Dermis blood vessel endothelial cell (primary cell): ENCODE measurements at regions not wholly inside any gene's neighbourhood (a gene's known extent, or its start where the extent isn't known, plus 50 kb on each side); places are given as distances from the start of the nearest gene placed in this dataset.

Source experiments
- DNase-seq: peaks from one replicate; pipeline ENCODE4 v3.0.0; 2010

DNA sequence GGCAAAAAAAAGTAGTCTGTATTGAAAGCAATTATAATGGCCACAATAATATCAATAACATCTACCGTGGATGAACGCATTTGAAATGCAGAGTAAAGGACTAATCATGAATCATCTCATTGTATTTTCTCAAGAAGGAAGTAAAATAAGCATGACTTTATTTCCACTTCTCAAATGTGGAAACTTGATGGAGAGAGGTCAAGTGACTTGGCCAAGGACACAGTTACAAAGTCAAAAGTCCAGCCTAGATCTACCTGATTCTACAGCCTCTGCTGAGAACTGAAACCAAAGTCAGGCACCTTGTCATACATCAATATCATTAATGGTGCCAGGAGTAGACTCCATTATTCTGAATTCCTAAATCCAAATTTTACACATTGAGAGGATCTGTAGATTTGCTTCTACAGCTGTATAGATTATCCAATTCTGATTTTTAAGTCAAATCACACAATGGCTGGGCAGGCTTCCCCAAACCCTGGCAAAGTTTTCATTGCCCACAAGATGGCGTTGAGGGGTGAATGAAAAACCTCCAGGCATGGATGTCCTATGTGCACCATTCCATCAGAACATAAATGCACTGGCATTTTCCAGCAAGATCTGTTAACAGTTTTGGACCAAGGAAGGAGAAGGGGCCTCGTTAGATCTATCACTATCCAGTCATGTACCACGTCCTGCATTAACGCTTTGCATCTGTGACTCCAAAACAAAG, 423.1 kb downstream of the MAFB start:
- peak; percentile 48 for DNase-seq

DNA sequence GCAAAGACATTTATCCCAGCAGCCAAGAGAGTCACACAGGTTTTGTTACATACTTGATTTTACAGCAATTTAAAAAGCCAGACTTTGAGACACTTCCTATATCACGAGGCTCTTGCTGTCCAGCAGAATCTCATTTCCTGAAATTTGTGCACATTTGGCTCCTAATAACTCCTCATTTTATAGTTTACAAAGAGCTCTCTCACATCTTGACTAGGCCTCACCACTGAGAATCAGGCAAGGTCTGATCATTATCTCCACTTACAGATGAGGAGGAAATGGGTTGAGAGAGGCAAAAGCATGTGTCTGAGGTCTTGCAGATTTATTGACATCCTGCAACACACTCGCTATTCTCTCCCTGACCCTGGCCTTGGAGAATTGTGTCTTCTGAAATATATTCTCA, 426.8 kb downstream of the MAFB start:
- peak; percentile 58 for DNase-seq

DNA sequence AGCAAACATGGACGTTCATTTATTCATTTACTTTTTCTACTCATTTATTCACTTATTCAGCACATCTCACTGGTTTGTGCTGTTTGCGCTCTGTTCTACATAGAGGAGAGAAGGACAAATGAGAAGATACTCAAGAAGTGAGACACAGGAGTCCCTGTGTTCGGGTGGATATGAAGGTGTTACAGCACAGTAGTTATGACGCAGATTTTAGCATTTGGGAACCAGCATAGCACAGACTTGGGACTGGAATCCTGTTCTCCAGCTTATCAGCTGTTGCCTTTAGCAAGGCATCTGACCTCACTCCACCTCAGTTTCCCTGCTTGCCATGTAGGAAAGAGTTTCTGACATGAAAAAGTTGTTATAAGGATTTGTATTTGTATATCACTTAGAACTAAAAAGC, 430.1 kb downstream of the MAFB start:
- DNase-seq = no peak

DNA sequence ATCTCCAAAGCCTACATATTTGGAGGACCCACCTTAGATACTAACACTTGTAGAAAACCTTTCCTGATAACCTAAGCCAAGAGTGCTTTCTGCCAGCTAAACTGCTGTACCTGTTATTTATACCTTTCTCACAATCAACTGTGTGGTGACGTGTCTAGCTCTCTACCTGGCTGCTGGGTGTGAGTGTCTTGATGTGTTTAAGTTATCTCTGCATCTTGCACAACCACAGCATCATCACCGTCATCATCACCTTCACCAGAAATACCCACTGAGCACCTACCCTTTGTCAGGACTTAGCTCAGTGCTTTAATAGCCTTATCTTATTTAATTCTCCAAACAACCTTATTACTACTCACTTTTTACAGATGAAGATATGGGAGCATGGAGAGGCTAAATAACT, 431.3 kb downstream of the MAFB start:
- DNase-seq = no peak

DNA sequence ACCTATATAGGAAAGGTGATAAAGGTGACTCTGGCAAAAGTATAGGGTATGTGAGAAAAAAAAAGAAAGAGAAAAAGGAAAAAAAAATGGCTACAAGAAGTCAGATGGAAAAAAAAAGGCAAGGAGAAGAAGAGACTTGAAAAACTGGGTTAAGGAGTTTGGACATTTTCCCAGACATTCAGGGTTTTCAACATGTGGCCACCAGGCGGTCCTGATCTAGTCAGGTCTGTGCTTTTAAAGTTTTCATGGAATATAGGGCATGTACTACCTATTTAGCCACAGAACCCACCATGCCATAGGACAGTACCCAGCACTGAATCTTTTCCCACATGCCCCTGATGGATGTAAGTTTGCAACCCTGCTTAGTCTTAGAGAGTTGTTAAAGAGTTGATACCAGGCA, 433.7 kb downstream of the MAFB start:
- DNase-seq = no peak

DNA sequence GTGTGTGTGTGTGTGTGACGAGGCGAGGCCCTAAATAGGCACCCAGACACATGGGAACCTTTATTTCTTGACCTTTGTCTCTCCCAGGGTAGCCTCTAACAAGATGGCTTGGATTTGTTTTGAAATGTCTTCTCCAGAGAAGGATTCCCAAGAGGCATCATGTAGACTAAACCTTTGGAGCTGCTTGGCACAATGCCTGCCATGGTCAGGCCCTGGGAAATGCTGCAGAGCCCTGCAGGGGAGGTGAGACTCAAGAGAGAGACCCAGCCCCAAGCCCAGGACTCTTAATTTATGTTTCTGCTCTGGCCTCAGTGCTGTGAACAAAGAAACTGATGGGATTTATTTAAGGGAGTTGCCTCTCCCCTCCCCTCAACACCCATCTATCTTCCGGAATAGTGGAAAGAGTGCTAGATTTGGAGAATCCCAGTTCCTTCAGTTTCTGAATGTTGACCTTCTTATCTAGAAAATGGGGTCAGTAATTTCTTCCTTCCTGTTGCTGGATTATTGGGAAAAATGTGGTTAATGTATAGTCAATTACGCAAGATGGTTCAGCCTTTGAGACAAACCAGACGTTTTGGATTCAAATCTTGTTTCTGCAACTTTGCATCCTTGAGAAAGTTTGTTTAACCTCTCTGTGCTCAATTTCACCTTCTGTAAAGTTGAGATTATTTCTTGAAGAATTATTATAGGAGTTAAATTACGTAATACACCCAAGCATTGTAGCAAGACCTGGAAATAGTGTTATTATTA, 434.8 kb downstream of the MAFB start:
- no peak for DNase-seq

DNA sequence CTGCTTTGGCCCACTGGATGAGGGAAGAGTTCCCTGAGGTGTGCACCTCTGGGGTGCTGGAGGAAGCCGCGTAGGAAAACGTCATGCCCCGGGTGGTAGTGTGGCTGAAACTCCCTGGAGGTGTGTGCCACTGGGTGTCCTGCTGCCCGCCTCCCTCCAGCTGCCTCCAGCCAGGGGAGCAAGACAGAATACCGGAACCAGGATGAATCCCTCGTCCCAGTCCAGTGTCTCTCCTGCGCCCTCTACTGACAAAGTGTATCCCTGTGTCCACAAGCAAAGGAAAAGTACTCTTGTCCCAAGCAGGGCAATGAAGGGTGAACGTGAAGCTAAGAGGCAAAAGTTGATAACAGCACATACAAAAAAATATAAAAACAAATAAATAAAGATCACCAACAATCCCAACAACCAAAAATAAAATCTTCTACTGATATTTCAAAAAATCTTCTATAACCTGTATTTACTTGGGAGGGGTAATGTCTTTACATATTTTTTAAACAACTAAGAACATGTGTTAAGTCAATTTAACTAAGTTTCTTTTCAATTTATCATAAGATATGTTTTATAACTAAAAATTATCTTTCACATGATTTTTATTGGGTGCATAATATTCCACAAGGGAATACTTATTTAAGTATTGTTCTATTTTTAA, 437.6 kb downstream of the MAFB start:
- DNase-seq = peak; percentile 45

DNA sequence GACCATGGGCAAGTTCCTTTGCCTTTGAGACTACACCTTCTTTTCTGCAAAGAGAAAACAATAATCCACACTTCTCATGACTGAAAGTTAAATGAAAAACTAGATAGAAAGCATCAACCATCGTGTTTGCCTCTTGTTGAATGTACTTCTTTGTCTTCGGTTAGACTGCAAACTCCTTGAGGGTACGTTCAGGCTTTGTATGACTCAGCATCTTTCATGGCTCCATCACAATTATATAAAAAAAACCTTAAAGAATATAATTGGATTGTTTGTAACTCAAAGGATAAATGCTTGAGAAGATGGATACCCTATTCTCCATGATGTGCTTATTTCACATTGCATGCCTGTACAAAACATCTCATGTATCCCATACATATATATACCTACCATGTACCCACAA, 439.2 kb downstream of the MAFB start:
- DNase-seq = no peak

DNA sequence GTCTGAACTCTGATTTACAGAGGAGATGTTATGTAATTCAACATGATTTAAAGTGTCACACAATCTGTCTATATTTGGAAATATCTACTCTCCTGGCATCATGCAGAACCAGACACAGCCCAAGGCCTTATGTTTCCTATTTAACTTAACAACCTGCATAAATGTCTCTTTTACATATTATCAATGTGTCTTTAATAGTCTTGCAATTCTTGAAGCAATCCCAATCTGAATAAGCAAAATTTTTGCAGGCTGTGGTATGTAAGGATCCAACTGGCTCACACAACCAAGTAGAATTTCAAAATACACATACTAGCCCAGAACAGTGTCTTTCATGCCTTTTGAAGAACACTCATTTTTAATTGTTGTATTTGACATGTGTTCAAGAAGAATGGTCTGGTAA, 443.2 kb downstream of the MAFB start:
- no peak for DNase-seq

DNA sequence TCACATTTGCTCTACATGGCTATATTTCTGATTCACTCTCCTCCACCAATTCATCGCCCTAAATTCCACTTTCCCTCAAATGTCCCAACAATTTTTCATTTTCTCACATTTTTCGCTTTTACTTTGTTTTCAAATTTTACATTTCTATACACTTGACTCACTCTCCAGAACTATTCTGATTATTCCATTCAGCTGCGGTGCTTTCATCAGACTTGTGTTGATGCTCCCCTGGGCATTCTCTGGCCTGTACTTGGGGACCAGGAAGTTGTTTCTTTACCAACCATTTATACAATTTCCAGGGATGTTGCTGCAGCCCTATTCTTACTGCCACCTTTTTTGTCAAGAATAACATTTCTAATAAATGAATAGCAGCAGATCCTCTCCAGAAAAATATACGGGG, 444.8 kb downstream of the MAFB start:
- no peak for DNase-seq

DNA sequence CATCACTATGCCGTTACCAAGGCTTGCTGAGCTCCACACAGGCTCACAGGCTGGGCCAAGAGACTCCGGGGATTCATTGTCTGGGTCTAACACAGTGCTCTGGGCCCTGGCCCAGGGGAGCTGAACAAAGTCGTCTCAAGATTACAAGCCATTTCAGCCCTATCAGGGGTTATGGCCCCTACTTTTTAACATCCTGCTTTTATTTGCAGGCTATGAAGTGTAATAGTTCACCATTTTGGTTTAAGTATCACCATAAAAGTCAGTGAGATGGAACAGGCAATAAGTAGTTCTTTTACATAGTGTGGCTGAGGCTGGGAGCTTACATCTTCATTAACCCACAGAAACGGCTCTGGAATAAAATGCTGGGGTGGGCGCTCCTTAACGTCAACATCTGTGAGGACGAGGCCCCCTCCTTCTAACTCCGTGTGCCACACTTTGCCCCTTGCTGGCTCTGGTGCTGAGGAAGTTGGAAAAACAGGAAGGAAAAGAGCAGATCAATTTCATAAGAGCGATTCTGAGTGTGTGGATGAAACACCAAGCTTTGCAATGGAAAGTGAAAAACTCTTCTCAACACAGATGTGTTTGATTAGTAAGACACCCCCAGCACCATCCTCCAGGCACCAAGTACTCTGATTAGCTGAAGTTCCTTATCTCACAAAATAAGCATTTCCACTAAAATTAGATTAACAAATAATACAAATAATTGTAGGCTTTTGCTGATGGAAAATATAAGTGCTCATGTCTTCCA, 447.3 kb downstream of the MAFB start:
- DNase-seq = no peak

DNA sequence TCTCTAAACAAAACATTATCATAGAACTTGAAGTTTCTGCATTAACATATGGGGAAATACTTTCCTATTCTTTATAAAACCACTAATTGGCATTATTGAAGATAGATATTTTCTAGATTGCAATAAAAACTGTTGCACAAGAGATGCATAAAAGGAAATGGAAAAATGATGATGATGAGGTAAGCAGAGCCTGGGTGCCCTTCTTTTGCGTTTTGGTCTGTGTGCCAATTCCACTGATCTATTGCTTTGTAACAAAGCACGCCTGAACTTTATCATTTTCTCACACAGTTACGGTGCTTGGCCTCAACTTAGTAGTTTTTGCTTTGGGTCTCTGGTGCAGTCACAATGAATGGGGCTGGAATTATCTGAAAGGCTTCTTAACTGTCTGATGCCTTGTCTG, 450.5 kb downstream of the MAFB start:
- no peak for DNase-seq

DNA sequence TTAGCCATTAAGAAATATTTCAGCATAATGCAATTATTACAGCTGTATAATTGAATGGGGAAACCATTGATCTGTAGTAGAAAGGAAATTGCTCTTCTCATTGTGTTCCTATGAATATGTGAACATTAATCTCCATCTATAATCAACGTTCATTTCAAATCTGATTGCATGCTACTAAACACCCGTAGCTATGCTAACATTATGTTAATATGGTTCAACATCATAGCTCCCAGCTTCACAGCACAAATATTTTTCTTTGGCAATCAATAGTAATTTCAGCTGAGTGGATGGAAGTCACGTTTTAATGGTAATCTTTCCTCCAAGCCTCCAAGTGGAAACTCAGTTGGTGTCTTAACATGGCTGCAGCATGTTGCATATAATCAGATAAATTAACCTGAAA, 454.4 kb downstream of the MAFB start:
- DNase-seq = no peak

DNA sequence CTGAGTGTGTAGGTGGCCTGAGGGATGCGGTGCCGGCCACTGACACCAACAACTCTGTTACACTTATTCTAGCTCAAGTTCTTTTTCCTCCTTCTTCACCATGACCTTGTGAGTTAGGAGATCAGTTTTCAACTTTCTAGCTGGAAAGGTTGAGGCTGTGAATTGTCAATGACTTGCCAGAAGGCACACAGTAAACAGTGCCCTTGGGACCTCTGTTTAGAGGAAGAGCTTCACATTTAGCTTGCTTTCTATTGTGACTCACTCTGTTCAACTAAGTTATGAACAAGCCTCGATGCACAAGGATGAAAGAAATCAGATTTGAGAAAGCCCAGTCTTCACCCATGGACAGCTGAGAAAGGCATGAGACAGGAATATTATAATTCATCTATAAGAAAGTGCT, 455.6 kb downstream of the MAFB start:
- no peak for DNase-seq

DNA sequence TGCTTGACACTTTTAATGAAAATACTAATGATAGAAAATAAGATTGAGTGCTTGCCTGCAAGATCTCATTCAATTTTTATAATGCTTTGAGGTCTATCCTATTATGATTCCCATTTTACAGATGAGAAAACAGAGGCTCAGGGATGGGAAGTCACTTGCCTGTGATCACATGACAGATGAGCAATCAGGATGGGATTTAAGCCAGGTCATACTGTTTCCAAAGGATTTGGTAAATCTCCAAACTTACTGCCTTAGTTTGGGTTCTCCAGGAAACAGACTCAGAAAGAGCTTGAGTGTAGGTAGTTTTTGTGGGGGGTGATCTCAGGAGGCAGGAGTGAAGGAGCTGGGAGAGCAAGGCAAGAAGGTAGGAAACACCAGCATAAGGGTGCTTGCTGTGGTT, 456.3 kb downstream of the MAFB start:
- DNase-seq = no peak

DNA sequence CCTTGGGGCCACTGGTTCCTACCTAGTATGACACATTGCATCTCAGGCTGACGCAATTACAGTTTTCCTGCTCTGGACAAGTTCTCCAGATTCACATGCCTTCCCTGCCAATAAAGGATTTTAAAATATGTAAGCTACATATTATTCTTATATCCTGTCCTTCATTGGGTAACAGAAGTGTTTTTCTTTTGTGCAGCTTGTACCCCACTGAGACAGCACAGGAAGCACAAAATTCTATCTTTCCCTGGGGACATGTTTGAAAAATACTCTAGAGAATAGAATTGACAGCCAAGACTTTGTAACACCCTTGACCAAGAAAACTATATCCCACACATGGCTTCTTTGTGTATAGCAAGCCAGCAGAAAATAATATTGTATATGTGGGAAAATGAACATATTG, 456.8 kb downstream of the MAFB start:
- DNase-seq = no peak

DNA sequence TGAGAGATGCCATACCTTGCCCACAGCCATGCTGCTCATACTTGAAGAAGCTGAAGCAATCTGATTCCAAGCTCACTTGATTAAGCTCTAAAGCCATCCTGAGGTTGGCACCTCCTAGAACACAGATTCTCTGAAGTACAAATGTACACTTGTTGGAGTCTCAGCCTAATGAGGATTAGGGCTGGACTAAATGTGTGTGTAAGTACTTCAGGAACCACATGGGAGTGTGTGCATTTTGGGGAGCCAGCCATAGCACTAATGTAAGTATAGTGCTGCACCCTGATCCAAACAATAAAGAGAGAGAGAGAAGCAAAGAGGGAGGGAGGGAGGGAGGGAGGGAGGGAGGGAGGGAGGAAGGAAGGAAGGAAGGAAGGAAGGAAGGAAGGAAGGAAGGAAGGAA, 458.6 kb downstream of the MAFB start:
- no peak for DNase-seq

DNA sequence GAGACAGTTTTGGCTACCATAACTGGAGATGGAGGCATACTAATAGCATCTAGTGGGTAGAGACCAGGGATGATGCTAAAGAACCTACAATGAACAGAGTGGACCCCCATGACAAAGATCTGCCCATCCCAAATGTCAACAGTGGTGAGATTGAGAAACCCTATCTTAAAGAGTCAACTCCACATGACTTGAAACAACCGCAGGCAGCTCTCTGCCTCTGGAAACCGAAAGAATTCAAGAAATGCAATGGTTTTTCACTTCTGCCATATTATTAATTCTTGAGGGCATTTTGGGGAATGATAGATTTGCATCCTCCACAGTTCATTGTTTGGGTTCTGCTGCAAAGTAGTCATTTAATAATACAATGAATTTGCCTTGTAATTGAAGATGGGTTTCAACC, 463.4 kb downstream of the MAFB start:
- no peak for DNase-seq

DNA sequence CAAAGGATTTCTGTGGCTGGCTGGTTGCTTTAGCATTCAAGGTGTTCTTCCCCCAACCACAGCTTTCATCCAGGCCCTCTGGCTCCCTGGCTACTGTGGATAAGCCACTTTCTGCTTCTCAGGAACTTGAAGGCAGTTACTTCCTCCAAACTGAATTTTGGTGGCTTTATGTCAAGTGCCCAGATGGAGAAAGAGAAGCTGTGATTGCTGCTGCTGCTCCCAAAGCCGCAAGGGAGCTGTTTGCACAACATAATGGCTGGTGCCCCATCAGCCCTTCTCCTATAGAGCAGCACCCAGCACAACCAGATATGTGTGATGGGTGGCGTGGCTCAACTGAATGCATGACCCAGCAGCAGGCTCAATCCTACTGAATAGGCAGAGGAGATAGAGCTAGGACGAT, 465.2 kb downstream of the MAFB start:
- no peak for DNase-seq

DNA sequence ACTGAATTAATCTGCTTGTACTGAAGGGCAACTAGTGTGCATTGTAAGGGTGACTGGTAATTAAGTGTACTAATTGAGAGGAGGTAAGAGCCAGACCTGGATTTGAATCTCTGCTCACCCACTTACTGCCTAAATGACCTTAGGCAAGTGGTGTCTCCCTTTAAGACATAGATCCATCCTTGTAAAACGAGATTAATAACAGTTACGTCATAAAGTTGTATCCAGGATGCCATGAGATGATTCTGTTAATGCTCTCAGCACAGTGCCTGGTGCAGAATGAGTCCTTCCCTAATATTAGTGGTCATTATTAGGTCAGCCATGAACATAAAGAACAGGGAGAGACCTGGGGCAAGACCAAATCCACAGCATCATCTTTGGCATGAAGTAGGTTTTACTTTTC, 470.1 kb downstream of the MAFB start:
- no peak for DNase-seq

DNA sequence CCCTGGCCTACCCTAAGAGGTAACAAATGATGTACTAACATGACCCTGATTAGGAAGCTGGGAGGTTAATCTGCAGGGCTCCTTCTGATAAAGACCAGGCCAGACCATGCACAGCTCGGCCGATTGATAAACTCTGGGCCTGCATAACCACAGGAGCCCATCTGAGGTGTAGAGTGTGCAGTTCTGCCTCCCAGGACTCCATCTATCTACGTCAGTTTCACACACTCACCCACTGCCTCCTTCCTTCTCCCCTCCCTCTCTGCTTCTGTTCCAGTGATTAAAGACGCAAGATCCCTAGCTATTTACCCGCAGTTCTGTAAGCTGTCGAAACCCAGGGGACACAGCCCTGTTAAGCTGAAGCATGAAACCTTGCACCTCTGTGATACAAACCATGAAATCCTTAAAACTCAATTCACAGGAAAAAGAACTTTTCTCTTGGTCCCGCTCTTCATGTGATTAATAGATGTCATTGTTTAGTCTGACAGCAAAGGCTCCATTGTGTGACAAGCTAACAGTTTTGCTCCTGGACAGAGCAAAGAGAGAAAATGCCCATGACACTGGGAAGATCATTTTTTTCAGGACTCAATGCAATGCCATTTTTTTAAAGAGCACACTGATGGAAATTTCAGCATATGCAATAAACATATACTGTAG, 470.6 kb downstream of the MAFB start:
- no peak for DNase-seq

DNA sequence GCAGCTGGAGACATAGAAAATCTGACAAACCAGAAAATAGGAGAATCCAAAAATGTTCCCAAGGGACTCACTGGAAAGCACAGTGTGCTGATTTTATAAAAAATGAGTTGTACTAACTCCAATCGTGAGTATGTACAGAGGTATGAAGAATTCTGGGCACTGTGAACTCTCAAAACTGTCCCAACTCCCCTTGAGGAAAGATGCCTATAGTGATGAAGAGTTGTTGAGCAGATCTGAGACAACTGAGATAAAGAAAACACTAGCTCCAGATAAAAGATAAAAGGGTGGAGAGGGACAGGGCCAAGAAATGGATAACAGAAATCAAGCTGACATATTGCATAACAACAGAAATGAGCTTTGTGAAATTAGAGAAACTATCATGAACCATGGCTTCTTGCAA, 481.4 kb downstream of the MAFB start:
- no peak for DNase-seq

DNA sequence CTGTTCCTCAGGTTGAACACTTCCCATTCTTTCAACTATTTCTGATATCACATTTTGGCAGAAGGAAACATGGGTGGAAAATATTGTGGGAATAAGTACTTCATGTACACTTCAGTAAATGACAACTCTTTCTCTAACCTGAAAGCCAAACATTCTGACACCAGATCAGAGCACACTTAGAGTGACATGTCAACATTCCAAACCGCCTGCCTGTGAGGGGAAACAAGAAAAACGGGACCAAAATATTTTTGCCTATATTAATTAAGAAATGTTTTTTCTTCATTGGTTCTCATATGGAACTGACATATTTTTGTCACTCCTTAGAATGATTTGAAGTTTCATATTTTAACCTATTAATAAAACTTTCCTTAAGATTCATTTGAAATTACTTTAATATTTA, 483.1 kb downstream of the MAFB start:
- DNase-seq = no peak
